ENCODE measurements at regions not wholly inside any gene's neighbourhood (a gene's known extent, or its start where the extent isn't known, plus 50 kb on each side); places are given as distances from the start of the nearest gene placed in this dataset.

- Histone ChIP-seq H3K27ac (ENCODE audit: insufficient read depth, low read length) (no peak overlapping the region), H4K20me1 (ENCODE audit: control insufficient read depth, extremely low read depth, insufficient read depth, low read length) (no peaks in the 10 kb centered on the region), H3K27me3 (ENCODE audit: control insufficient read depth, insufficient read depth, low read length) (no peaks in the 10 kb centered on the region), H3K9ac (ENCODE audit: insufficient read depth, low read length) (no peak overlapping the region), H3K36me3 (ENCODE audit: control insufficient read depth, insufficient read depth, low read length) (no peaks in the 10 kb centered on the region), H3K4me3 (replicated peaks in 1 of 4; ENCODE audit: control extremely low read depth in 1 of 4, insufficient read depth in 1 of 4, low read depth in 3 of 4, low read length in 4 of 4) (no peak overlapping the region), H3K79me2 (ENCODE audit: control insufficient read depth, insufficient read depth, low read length) (no peaks in the 10 kb centered on the region), H3K4me1 (ENCODE audit: control insufficient read depth, extremely low read depth, insufficient read depth, low read length) (no peaks in the 10 kb centered on the region), H3K4me2 (ENCODE audit: extremely low read depth, insufficient read depth, low read length) (no peak overlapping the region), H2AFZ (ENCODE audit: low read length) (no peak overlapping the region), H3K9me3 (ENCODE audit: control insufficient read depth, insufficient read depth, low read depth, low read length) (no peaks in the 10 kb centered on the region)
- TF ChIP-seq CTCF (conservative IDR thresholded peaks at IDR 0.05 in 1 of 2, IDR thresholded peaks at IDR 0.05 in 1 of 2; ENCODE audit: low read depth in 1 of 2, low read length in 2 of 2) (no peak), EZH2 (IDR thresholded peaks at IDR 0.05; ENCODE audit: low read length, missing control alignments) (no peak)
- peak in 1 of 2 donors; percentile 0 for DNase-seq (ENCODE audit: low read depth in 2 of 2)
Measured at GRCh38 chrX:18026166-18026565, 165.1 kb upstream of the RAI2 start.

- H3K27ac ChIP-seq (ENCODE audit: insufficient read depth, low read length) = no peak overlapping the region
- H2AFZ ChIP-seq (ENCODE audit: low read length) = no peak overlapping the region
- H4K20me1 ChIP-seq (ENCODE audit: control insufficient read depth, extremely low read depth, insufficient read depth, low read length) = no peaks in the 10 kb centered on the region
- H3K36me3 ChIP-seq (ENCODE audit: control insufficient read depth, insufficient read depth, low read length) = no peaks in the 10 kb centered on the region
- H3K79me2 ChIP-seq (ENCODE audit: control insufficient read depth, insufficient read depth, low read length) = no peaks in the 10 kb centered on the region
- DNase-seq (ENCODE audit: low read depth in 2 of 2) = no peak
- TF ChIP-seq EZH2 (IDR thresholded peaks at IDR 0.05; ENCODE audit: low read length, missing control alignments) (no peak), CTCF (conservative IDR thresholded peaks at IDR 0.05 in 1 of 2, IDR thresholded peaks at IDR 0.05 in 1 of 2; ENCODE audit: low read depth in 1 of 2, low read length in 2 of 2) (no peak)
- no peak overlapping the region for H3K4me3 ChIP-seq (replicated peaks in 1 of 4; ENCODE audit: control extremely low read depth in 1 of 4, insufficient read depth in 1 of 4, low read depth in 3 of 4, low read length in 4 of 4)
- H3K27me3 ChIP-seq (ENCODE audit: control insufficient read depth, insufficient read depth, low read length) = no peaks in the 10 kb centered on the region
- H3K4me1 ChIP-seq (ENCODE audit: control insufficient read depth, extremely low read depth, insufficient read depth, low read length) = no peaks in the 10 kb centered on the region
- no peak overlapping the region for H3K4me2 ChIP-seq (ENCODE audit: extremely low read depth, insufficient read depth, low read length)
- no peaks in the 10 kb centered on the region for H3K9me3 ChIP-seq (ENCODE audit: control insufficient read depth, insufficient read depth, low read depth, low read length)
- H3K9ac ChIP-seq (ENCODE audit: insufficient read depth, low read length) = no peak overlapping the region
Measured at GRCh38 chrX:18017411-18017810, 156.3 kb upstream of the RAI2 start.

- H3K79me2 ChIP-seq (ENCODE audit: control insufficient read depth, insufficient read depth, low read length) = no peaks in the 10 kb centered on the region
- H3K36me3 ChIP-seq (ENCODE audit: control insufficient read depth, insufficient read depth, low read length) = no peaks in the 10 kb centered on the region
- no peak overlapping the region for H3K4me3 ChIP-seq (replicated peaks in 1 of 4; ENCODE audit: control extremely low read depth in 1 of 4, insufficient read depth in 1 of 4, low read depth in 3 of 4, low read length in 4 of 4)
- no peak for DNase-seq (ENCODE audit: low read depth in 2 of 2)
- H3K4me1 ChIP-seq (ENCODE audit: control insufficient read depth, extremely low read depth, insufficient read depth, low read length) = no peaks in the 10 kb centered on the region
- no peaks in the 10 kb centered on the region for H4K20me1 ChIP-seq (ENCODE audit: control insufficient read depth, extremely low read depth, insufficient read depth, low read length)
- H2AFZ ChIP-seq (ENCODE audit: low read length) = no peak overlapping the region
- no peaks in the 10 kb centered on the region for H3K9me3 ChIP-seq (ENCODE audit: control insufficient read depth, insufficient read depth, low read depth, low read length)
- H3K9ac ChIP-seq (ENCODE audit: insufficient read depth, low read length) = no peak overlapping the region
- H3K27ac ChIP-seq (ENCODE audit: insufficient read depth, low read length) = no peak overlapping the region
- TF ChIP-seq CTCF (conservative IDR thresholded peaks at IDR 0.05 in 1 of 2, IDR thresholded peaks at IDR 0.05 in 1 of 2; ENCODE audit: low read depth in 1 of 2, low read length in 2 of 2) = no peak
- no peak for TF ChIP-seq EZH2 (IDR thresholded peaks at IDR 0.05; ENCODE audit: low read length, missing control alignments)
- no peaks in the 10 kb centered on the region for H3K27me3 ChIP-seq (ENCODE audit: control insufficient read depth, insufficient read depth, low read length)
- no peak overlapping the region for H3K4me2 ChIP-seq (ENCODE audit: extremely low read depth, insufficient read depth, low read length)
Measured at GRCh38 chrX:18016941-18017340, 155.8 kb upstream of the RAI2 start.

All from fibroblast of lung (primary cell).